Caco-2 (cell line): ENCODE measurements at regions not wholly inside any gene's neighbourhood (a gene's known extent, or its start where the extent isn't known, plus 50 kb on each side); places are given as distances from the start of the nearest gene placed in this dataset.

Experiments used
- BruUV-seq: library from RNA; stranded (reverse); fragments of 400-500 nt; replicated peaks from 2 replicates; lab custom pipeline; 2021; lab: Mats Ljungman, UMichigan
- CTCF ChIA-PET: fragments of 300-600 bp; sonication (Branson Sonifier 250); formaldehyde crosslinking; loops from one replicate; lab custom pipeline; 2022; ENCODE audit warnings: antibody characterized with exemption; lab: Charles Lee
- POLR2A ChIA-PET: fragments of 300-600 bp; sonication (Branson Sonifier 250); formaldehyde crosslinking; loops from one replicate; lab custom pipeline; 2022; ENCODE audit warnings: antibody characterized with exemption; lab: Charles Lee
- DNase-seq, 2 experiments: peaks; one replicate each; pipeline versions ENCODE4 v3.0.0 to v3.0.0-alpha.2; 2020 to 2022
- H3K27me3 ChIP-seq: replicated peaks from 2 replicates; pipeline ENCODE4 v1.6.0; 2011; ENCODE audit warnings: low read length; ENCODE audit not compliant: control insufficient read depth, insufficient read depth
- H3K36me3 ChIP-seq: 2 replicates; pipeline ENCODE4 v1.5.1; 2011; ENCODE audit warnings: low read length; ENCODE audit not compliant: control insufficient read depth, insufficient read depth
- H3K4me1 ChIP-seq: fragments of 250-450 bp; sonication (Bioruptor Pico); 2 replicates; pipeline ENCODE4 v1.5.1; 2020; ENCODE audit warnings: mild to moderate bottlenecking
- H3K4me3 ChIP-seq: 2 replicates; pipeline ENCODE4 v1.5.1; 2011; ENCODE audit warnings: low read depth, mild to moderate bottlenecking, control low read depth, low read length
- H3K9me3 ChIP-seq: fragments of 250-450 bp; sonication (Bioruptor Pico); 2 replicates; pipeline ENCODE4 v1.5.1; 2020; ENCODE audit warnings: mild to moderate bottlenecking, moderate library complexity
- H3K27ac Mint-ChIP-seq: one replicate; pipeline ENCODE4 v1.8.0; 2022; ENCODE audit warnings: mixed read lengths; ENCODE audit not compliant: unreplicated experiment
- H3K27me3 Mint-ChIP-seq: one replicate; pipeline ENCODE4 v1.8.0; 2022; ENCODE audit warnings: mixed read lengths; ENCODE audit not compliant: insufficient read depth, unreplicated experiment
- H3K36me3 Mint-ChIP-seq: one replicate; pipeline ENCODE4 v1.8.0; 2022; ENCODE audit warnings: mild to moderate bottlenecking, mixed read lengths; ENCODE audit not compliant: insufficient read depth, unreplicated experiment
- H3K4me1 Mint-ChIP-seq: one replicate; pipeline ENCODE4 v1.8.0; 2022; ENCODE audit warnings: low read depth, mixed read lengths; ENCODE audit not compliant: unreplicated experiment
- H3K4me3 Mint-ChIP-seq: one replicate; pipeline ENCODE4 v1.8.0; 2022; ENCODE audit warnings: mild to moderate bottlenecking, moderate library complexity, mixed read lengths; ENCODE audit not compliant: unreplicated experiment
- H3K9me3 Mint-ChIP-seq: one replicate; pipeline ENCODE4 v1.8.0; 2022; ENCODE audit warnings: mixed read lengths; ENCODE audit not compliant: unreplicated experiment
- intact Hi-C: fragments of 100-400 bp; cut with micrococcal nuclease; formaldehyde crosslinking; loops from one replicate; pipeline ENCODE4 v1.10.0; 2022; ENCODE audit not compliant: unreplicated experiment
- TF ChIP-seq, protein P1 (sequence below), 2 experiments: fragments of 200-600 bp in 1 of 2; IDR thresholded peaks; 1 replicate in 1 of 2; 2 replicates in 1 of 2; pipeline versions ENCODE4 v1.5.1 to v1.8.0; 2011 to 2022; ENCODE audit warnings: antibody characterized with exemption in 1 of 2, control low read depth in 1 of 2, inconsistent platforms in 1 of 2, low read depth in 1 of 2, low read length in 1 of 2, mild to moderate bottlenecking in 1 of 2, moderate library complexity in 1 of 2; ENCODE audit not compliant: insufficient read depth in 1 of 2, severe bottlenecking in 1 of 2, unreplicated experiment in 1 of 2

DNA sequence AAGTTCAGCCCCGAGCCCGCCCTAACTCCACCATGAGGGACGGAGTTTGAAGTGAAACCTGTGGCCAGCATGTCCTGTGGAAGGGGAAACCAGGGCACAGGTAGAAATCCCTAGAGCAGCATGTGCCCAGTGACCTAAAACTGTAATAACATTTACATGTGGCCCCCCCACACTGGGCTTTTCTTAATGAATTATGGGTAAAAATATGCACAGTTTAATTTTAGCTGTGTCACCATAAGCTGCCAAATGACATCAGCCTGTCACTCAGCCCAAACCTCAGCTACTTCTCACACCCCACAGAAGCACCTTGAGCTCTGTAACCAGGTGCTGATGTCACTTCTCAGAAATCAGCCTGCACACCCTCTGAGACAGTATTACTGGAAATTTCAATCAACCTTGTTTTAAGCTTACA lies 50.0 kb upstream of the SLC19A1 start:
- BruUV-seq: no TSS peak

DNA sequence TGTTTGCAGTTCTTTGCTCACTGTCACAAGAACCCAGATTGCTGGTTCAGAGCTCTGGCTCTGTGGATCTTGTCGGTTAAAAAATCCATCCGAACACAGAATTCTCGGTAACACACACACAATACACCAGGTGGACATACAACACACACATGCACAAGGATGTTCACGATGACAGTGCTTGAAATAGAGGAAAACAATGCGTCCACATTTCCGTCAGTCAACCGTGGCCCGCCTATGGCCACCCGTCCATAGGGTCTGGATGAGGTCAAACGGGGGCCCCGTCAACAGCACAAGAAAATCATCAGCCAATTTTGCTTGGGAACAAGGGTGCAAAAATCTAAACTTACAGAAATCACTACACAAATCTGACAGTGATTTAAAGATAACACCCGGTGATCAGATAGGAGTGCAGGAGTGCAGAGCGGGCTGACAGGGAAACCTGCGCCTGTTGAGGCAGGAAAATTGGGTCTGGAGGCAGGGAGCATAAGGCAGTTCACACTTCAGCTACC lies 50.4 kb upstream of the SLC19A1 start:
- H3K36me3 ChIP-seq: no peaks in the 10 kb centered on the region
- no peaks in the 10 kb centered on the region for H3K4me1 Mint-ChIP-seq
- no peak overlapping the region for H3K4me3 ChIP-seq
- H3K36me3 Mint-ChIP-seq: no peaks in the 10 kb centered on the region
- BruUV-seq: no TSS peak
- no peaks in the 10 kb centered on the region for H3K27me3 ChIP-seq
- H3K4me1 ChIP-seq: no peaks in the 10 kb centered on the region
- H3K9me3 ChIP-seq: no peaks in the 10 kb centered on the region
- TF ChIP-seq, protein P1, sequence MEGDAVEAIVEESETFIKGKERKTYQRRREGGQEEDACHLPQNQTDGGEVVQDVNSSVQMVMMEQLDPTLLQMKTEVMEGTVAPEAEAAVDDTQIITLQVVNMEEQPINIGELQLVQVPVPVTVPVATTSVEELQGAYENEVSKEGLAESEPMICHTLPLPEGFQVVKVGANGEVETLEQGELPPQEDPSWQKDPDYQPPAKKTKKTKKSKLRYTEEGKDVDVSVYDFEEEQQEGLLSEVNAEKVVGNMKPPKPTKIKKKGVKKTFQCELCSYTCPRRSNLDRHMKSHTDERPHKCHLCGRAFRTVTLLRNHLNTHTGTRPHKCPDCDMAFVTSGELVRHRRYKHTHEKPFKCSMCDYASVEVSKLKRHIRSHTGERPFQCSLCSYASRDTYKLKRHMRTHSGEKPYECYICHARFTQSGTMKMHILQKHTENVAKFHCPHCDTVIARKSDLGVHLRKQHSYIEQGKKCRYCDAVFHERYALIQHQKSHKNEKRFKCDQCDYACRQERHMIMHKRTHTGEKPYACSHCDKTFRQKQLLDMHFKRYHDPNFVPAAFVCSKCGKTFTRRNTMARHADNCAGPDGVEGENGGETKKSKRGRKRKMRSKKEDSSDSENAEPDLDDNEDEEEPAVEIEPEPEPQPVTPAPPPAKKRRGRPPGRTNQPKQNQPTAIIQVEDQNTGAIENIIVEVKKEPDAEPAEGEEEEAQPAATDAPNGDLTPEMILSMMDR (IDR thresholded peaks at IDR 0.05; ENCODE audit: insufficient read depth in 1 of 2, low read depth in 1 of 2, low read length in 1 of 2, severe bottlenecking in 1 of 2, unreplicated experiment in 1 of 2): no peak
- peaks cover 11% of the 10 kb centered on the region for H3K27me3 Mint-ChIP-seq
- CTCF ChIA-PET: interaction anchor here (0.7 to 1.0 kb wide), 2 partner anchors 37 to 339 kb away, joined by 3 to 16 read pairs; no protein-coding TSS in a partner anchor
- intact Hi-C loops: no loop called here
- DNase-seq: peak in 1 of 2 experiments; percentile 3
- no peak overlapping the region for H3K4me3 Mint-ChIP-seq
- no peak overlapping the region for H3K27ac Mint-ChIP-seq
- POLR2A ChIA-PET: no interaction called here
- peaks cover 17% of the 10 kb centered on the region for H3K9me3 Mint-ChIP-seq

More for the DNA sequence above, 50.0 kb upstream of the SLC19A1 start:
- intact Hi-C loops: no loop called here
- H3K36me3 ChIP-seq: no peaks in the 10 kb centered on the region
- POLR2A ChIA-PET: no interaction called here
- H3K36me3 Mint-ChIP-seq: no peaks in the 10 kb centered on the region
- no peak overlapping the region for H3K4me3 ChIP-seq
- CTCF ChIA-PET: interaction anchor here (0.7 to 1.0 kb wide), 2 partner anchors 36 to 339 kb away, joined by 3 to 16 read pairs; no protein-coding TSS in a partner anchor
- no peaks in the 10 kb centered on the region for H3K4me1 ChIP-seq
- no peaks in the 10 kb centered on the region for H3K9me3 ChIP-seq
- no peaks in the 10 kb centered on the region for H3K4me1 Mint-ChIP-seq
- TF ChIP-seq, protein P1 (IDR thresholded peaks at IDR 0.05; ENCODE audit: insufficient read depth in 1 of 2, low read depth in 1 of 2, low read length in 1 of 2, severe bottlenecking in 1 of 2, unreplicated experiment in 1 of 2): no peak
- no peak overlapping the region for H3K27ac Mint-ChIP-seq
- peaks cover 21% of the 10 kb centered on the region for H3K9me3 Mint-ChIP-seq
- H3K27me3 Mint-ChIP-seq: peaks cover 11% of the 10 kb centered on the region
- no peaks in the 10 kb centered on the region for H3K27me3 ChIP-seq
- peak in 1 of 2 experiments; percentile 9 for DNase-seq
- no peak overlapping the region for H3K4me3 Mint-ChIP-seq

DNA sequence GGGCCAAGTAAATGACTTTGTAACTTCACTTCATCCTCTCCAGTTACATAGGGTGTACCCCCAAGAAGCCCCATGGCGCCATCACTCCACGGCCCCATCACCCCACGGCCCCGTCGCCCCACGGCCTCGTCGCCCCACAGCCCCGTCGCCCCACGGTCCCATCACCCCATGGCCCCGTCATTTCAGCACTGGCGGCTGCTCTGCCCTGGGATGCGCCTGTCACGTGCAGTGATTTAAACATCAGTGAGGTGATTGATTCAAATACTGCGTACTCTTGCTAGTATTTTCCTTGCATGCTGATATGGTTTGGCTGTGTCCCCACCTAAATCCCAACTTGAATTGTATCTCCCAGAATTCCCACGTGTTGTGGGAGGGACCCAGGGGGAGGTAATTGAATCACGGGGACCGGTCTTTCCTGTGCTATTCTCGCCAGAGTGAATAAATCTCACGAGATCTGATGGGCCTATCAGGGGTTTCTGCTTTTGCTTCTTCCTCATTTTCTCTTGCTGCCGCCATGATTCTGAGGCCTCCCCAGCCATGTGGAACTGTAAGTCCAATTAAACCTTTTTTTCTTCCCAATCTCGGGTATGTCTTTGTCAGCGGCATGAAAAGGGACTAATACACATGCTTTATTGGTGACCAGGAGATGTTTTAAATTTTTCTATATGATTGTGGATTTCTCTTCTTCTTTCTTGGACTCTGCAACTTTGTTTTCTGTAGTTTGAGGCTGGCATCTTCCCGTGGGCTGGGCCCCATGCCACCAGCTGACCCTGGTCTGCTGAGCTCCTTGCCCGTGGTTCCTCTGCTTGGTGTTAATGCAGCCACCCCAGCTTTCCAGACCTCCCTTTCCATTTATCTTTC lies 50.1 kb upstream of the PCBP3 start:
- BruUV-seq: no TSS peak
- no peaks in the 10 kb centered on the region for H3K36me3 Mint-ChIP-seq
- no peaks in the 10 kb centered on the region for H3K4me1 Mint-ChIP-seq
- intact Hi-C loops: no loop called here
- H3K27me3 Mint-ChIP-seq: peaks cover 9% of the 10 kb centered on the region
- H3K9me3 Mint-ChIP-seq: peaks cover 10% of the 10 kb centered on the region
- Histone ChIP-seq H3K4me1 (no peaks in the 10 kb centered on the region), H3K27me3 (no peaks in the 10 kb centered on the region), H3K36me3 (no peaks in the 10 kb centered on the region), H3K4me3 (no peak overlapping the region), H3K9me3 (no peaks in the 10 kb centered on the region)
- peak overlapping the region; percentile 15 for H3K4me3 Mint-ChIP-seq
- POLR2A ChIA-PET: no interaction called here
- no peak for DNase-seq
- CTCF ChIA-PET: interaction anchor here (0.6 kb wide), 1 partner anchor 454 kb away, joined by 6 read pairs; no protein-coding TSS in a partner anchor
- no peak overlapping the region for H3K27ac Mint-ChIP-seq
- TF ChIP-seq, protein P1 (IDR thresholded peaks at IDR 0.05; ENCODE audit: insufficient read depth in 1 of 2, low read depth in 1 of 2, low read length in 1 of 2, severe bottlenecking in 1 of 2, unreplicated experiment in 1 of 2): no peak
